ENCODE measurements at regions not wholly inside any gene's neighbourhood (a gene's known extent, or its start where the extent isn't known, plus 50 kb on each side); places are given as distances from the start of the nearest gene placed in this dataset.

- intact Hi-C loops (cut with micrococcal nuclease): no loop called here
- H3K9me3 Mint-ChIP-seq: no peaks in the 10 kb centered on the region
- H3K27ac Mint-ChIP-seq: no peak overlapping the region
- H3K27me3 Mint-ChIP-seq: no peaks in the 10 kb centered on the region
- no peak overlapping the region for H3K4me3 Mint-ChIP-seq
- H3K36me3 Mint-ChIP-seq (ENCODE audit: low read depth): no peaks in the 10 kb centered on the region
- H3K4me1 Mint-ChIP-seq (ENCODE audit: low read depth): no peaks in the 10 kb centered on the region
Measured at GRCh38 chr2:235168174-235168979, 216.6 kb downstream of the SH3BP4 start.

DNA sequence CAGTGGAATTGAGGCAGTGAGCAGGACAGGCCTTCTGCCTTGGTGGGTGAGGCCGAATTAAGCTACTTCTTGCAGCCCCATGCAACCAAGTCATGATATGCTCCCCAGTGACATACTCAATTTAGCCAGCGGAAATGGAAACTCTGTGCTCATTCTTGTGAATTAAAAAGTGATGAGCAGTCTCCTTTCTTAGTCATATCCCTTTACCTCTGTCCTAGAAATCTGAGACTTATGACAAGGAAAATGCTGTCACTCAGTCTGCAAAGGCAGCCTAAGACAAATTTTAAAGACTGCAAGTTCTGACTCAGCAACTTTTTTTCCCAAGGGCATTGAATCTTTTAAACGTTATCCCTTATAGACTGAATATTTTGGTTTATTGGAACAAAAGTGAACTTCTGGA, 218.2 kb downstream of the SH3BP4 start:
- Mint-ChIP-seq H3K4me1 (ENCODE audit: low read depth) (no peaks in the 10 kb centered on the region), H3K36me3 (ENCODE audit: low read depth) (no peaks in the 10 kb centered on the region), H3K9me3 (no peaks in the 10 kb centered on the region), H3K27ac (no peak overlapping the region), H3K27me3 (no peaks in the 10 kb centered on the region), H3K4me3 (no peak overlapping the region)
- intact Hi-C loops (cut with micrococcal nuclease): no loop called here

- Mint-ChIP-seq H3K4me1 (ENCODE audit: low read depth) (no peaks in the 10 kb centered on the region), H3K9me3 (no peaks in the 10 kb centered on the region), H3K4me3 (no peak overlapping the region), H3K36me3 (ENCODE audit: low read depth) (no peaks in the 10 kb centered on the region), H3K27ac (no peak overlapping the region), H3K27me3 (no peaks in the 10 kb centered on the region)
- intact Hi-C loops (cut with micrococcal nuclease): no loop called here
Measured at GRCh38 chr2:235170536-235171521, 219.0 kb downstream of the SH3BP4 start.

- Mint-ChIP-seq H3K27me3 (no peaks in the 10 kb centered on the region), H3K9me3 (no peaks in the 10 kb centered on the region), H3K36me3 (ENCODE audit: low read depth) (no peaks in the 10 kb centered on the region), H3K27ac (no peak overlapping the region), H3K4me3 (no peak overlapping the region), H3K4me1 (ENCODE audit: low read depth) (no peaks in the 10 kb centered on the region)
- intact Hi-C loops (cut with micrococcal nuclease): no loop called here
Measured at GRCh38 chr2:235171550-235172031, 219.8 kb downstream of the SH3BP4 start.

- Mint-ChIP-seq H3K9me3 (no peaks in the 10 kb centered on the region), H3K27ac (no peak overlapping the region), H3K36me3 (ENCODE audit: low read depth) (no peaks in the 10 kb centered on the region), H3K4me3 (no peak overlapping the region), H3K4me1 (ENCODE audit: low read depth) (no peaks in the 10 kb centered on the region), H3K27me3 (peaks cover 5% of the 10 kb centered on the region)
- intact Hi-C loops (cut with micrococcal nuclease): no loop called here
Measured at GRCh38 chr2:235180642-235181041, 228.8 kb downstream of the SH3BP4 start.

DNA sequence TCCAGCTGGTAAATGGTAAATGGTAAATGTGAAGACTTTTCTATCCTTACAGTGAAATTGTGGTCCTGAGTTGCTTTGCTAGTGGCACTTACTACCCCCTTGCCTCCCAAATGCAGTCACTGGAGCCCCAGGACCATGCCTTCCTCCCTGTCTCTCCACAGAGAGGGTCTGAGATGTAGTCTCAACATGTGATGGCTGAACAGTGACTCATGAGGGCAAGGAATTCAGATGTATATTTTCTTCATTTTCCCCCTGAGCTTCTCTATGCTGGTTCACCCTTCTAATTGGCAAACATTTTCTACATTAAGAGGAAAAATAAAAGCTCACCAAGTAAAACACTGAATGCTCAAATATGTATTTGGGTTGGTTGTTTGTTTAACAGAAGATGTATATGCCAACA, 232.0 kb downstream of the SH3BP4 start:
- Mint-ChIP-seq H3K4me3 (no peak overlapping the region), H3K4me1 (ENCODE audit: low read depth) (no peaks in the 10 kb centered on the region), H3K36me3 (ENCODE audit: low read depth) (no peaks in the 10 kb centered on the region)

GRCh38 chr2:235187806-235188205, 236.0 kb downstream of the SH3BP4 start:
- H3K27ac Mint-ChIP-seq: no peak overlapping the region
- H3K36me3 Mint-ChIP-seq (ENCODE audit: low read depth): no peaks in the 10 kb centered on the region

More for the DNA sequence above, 232.0 kb downstream of the SH3BP4 start:
- Mint-ChIP-seq H3K27me3 (peaks cover 5% of the 10 kb centered on the region), H3K27ac (no peak overlapping the region), H3K9me3 (no peaks in the 10 kb centered on the region)
- intact Hi-C loops (cut with micrococcal nuclease): no loop called here

GRCh38 chr2:235191486-235191885, 239.7 kb downstream of the SH3BP4 start:
- intact Hi-C loops (cut with micrococcal nuclease): no loop called here
- no peaks in the 10 kb centered on the region for H3K4me1 Mint-ChIP-seq (ENCODE audit: low read depth)
- no peak overlapping the region for H3K4me3 Mint-ChIP-seq
- no peak overlapping the region for H3K27ac Mint-ChIP-seq
- no peaks in the 10 kb centered on the region for H3K9me3 Mint-ChIP-seq
- peaks cover 1% of the 10 kb centered on the region for H3K27me3 Mint-ChIP-seq
- H3K36me3 Mint-ChIP-seq (ENCODE audit: low read depth): no peaks in the 10 kb centered on the region

More at GRCh38 chr2:235187806-235188205, 236.0 kb downstream of the SH3BP4 start:
- Mint-ChIP-seq H3K4me3 (no peak overlapping the region), H3K4me1 (ENCODE audit: low read depth) (no peaks in the 10 kb centered on the region), H3K27me3 (peaks cover 1% of the 10 kb centered on the region), H3K9me3 (no peaks in the 10 kb centered on the region)
- intact Hi-C loops (cut with micrococcal nuclease): no loop called here

- Mint-ChIP-seq H3K4me3 (no peak overlapping the region), H3K4me1 (ENCODE audit: low read depth) (no peaks in the 10 kb centered on the region), H3K27me3 (peaks cover 1% of the 10 kb centered on the region), H3K36me3 (ENCODE audit: low read depth) (no peaks in the 10 kb centered on the region), H3K27ac (no peak overlapping the region), H3K9me3 (no peaks in the 10 kb centered on the region)
- intact Hi-C loops (cut with micrococcal nuclease): no loop called here
Measured at GRCh38 chr2:235191978-235192377, 240.2 kb downstream of the SH3BP4 start.

DNA sequence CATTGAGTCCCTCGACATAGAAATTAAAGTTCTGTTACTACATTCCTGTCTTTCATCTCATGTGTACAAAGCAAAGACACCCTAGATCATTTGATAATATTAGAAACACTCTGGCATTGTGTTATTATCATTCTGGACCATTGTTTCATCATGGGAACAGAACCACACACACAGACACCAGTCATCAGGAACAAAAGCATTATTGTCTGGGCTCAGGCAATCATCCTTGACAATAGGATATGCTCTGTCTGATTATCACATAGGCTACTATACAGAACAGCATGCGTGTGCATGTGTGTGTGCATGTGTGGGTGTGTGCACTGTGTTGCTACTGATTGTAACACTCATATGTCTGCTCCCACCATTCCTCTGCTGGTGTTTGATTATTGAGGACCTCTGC, 242.5 kb downstream of the SH3BP4 start:
- H3K9me3 Mint-ChIP-seq: no peaks in the 10 kb centered on the region
- H3K27ac Mint-ChIP-seq: no peak overlapping the region
- intact Hi-C loops (cut with micrococcal nuclease): no loop called here
- H3K4me1 Mint-ChIP-seq (ENCODE audit: low read depth): no peaks in the 10 kb centered on the region
- no peak overlapping the region for H3K4me3 Mint-ChIP-seq
- H3K36me3 Mint-ChIP-seq (ENCODE audit: low read depth): no peaks in the 10 kb centered on the region
- H3K27me3 Mint-ChIP-seq: peaks cover 1% of the 10 kb centered on the region

DNA sequence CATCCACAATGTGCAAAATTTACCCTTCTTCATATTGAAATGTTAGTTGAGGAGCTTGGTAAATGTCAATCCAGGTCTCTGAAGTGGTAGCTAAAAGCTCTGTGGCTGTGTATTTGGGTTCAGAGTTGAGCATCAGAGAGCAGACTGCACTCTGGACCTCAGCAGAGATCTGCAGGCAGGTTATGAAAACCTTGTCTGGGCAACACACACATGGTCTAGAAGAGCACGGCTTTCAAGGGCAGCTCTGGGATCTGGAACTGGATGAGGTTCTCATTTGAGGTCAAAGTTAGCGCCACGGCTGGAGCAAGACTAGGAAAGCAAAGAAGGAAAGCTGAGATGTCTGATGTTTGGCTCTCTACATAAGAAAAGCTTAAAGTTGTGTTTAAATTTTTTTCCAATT, 243.0 kb downstream of the SH3BP4 start:
- H3K27me3 Mint-ChIP-seq: peaks cover 1% of the 10 kb centered on the region
- no peaks in the 10 kb centered on the region for H3K9me3 Mint-ChIP-seq
- intact Hi-C loops (cut with micrococcal nuclease): no loop called here
- no peaks in the 10 kb centered on the region for H3K4me1 Mint-ChIP-seq (ENCODE audit: low read depth)
- H3K27ac Mint-ChIP-seq: no peak overlapping the region
- no peak overlapping the region for H3K4me3 Mint-ChIP-seq
- H3K36me3 Mint-ChIP-seq (ENCODE audit: low read depth): no peaks in the 10 kb centered on the region

GRCh38 chr2:235195921-235196320, 244.1 kb downstream of the SH3BP4 start:
- H3K27me3 Mint-ChIP-seq: peaks cover 1% of the 10 kb centered on the region
- intact Hi-C loops (cut with micrococcal nuclease): no loop called here
- H3K9me3 Mint-ChIP-seq: no peaks in the 10 kb centered on the region
- H3K4me1 Mint-ChIP-seq (ENCODE audit: low read depth): no peaks in the 10 kb centered on the region
- no peak overlapping the region for H3K4me3 Mint-ChIP-seq
- H3K36me3 Mint-ChIP-seq (ENCODE audit: low read depth): no peaks in the 10 kb centered on the region
- no peak overlapping the region for H3K27ac Mint-ChIP-seq

DNA sequence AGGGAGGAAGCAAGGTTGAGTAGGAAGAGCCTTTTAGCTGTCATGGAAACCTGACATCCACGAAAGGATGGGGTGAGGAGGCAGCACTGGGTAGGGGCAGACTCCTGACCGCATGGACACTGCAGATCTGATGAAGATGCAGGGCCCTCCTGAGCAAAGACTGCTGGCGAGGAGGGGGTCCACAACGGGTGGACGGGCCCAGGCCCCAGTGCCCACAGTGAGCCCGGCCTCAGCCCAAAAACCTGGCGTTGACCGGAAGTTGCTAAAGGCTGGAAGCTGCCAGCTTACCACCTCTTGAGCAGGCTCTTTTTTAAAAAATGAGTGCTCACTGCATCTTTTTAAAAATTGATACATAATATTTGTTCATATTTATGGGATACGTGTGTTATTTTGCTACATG, 247.3 kb downstream of the SH3BP4 start:
- no peaks in the 10 kb centered on the region for H3K4me1 Mint-ChIP-seq (ENCODE audit: low read depth)
- H3K27ac Mint-ChIP-seq: no peak overlapping the region
- no peak overlapping the region for H3K4me3 Mint-ChIP-seq
- no peaks in the 10 kb centered on the region for H3K9me3 Mint-ChIP-seq
- no peaks in the 10 kb centered on the region for H3K27me3 Mint-ChIP-seq
- intact Hi-C loops (cut with micrococcal nuclease): no loop called here
- H3K36me3 Mint-ChIP-seq (ENCODE audit: low read depth): no peaks in the 10 kb centered on the region

DNA sequence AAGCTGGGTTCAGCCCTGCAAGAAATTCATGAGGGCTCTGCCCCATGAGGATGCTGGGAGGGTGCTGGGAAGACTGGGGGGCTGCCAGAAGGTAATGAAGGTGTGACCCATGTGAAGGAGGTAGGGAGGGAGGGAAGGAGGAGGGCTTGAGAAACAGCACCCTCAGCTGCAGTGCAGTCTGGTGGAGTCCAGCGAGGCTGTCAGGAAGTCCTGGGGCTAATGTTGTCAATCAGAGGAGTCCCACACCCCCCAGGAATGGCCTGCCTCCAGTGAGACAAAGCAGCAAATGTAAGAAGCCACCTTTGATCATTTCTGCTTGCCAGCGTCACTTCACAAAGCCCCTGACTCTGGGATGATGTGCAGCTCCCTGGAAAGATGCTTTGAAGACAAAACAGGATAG, 248.4 kb downstream of the SH3BP4 start:
- intact Hi-C loops (cut with micrococcal nuclease): no loop called here
- no peak overlapping the region for H3K4me3 Mint-ChIP-seq
- H3K27me3 Mint-ChIP-seq: no peaks in the 10 kb centered on the region
- H3K4me1 Mint-ChIP-seq (ENCODE audit: low read depth): no peaks in the 10 kb centered on the region
- no peak overlapping the region for H3K27ac Mint-ChIP-seq
- H3K9me3 Mint-ChIP-seq: no peaks in the 10 kb centered on the region
- no peaks in the 10 kb centered on the region for H3K36me3 Mint-ChIP-seq (ENCODE audit: low read depth)
